Loucy (cell line): ENCODE measurements at regions not wholly inside any gene's neighbourhood (a gene's known extent, or its start where the extent isn't known, plus 50 kb on each side); places are given as distances from the start of the nearest gene placed in this dataset.

Experiments used
- H2AFZ ChIP-seq: fragments of 200-600 bp; sonication (generic); 2 replicates; pipeline ENCODE4 v1.6.0; 2016; ENCODE audit warnings: antibody characterized with exemption, mild to moderate bottlenecking, low read length, moderate library complexity
- H3F3A ChIP-seq: fragments of 200-600 bp; 2 replicates; pipeline ENCODE4 v1.6.0; 2016; ENCODE audit warnings: antibody characterized with exemption, low read depth, mild to moderate bottlenecking
- H3K27me3 ChIP-seq: fragments of 200-600 bp; sonication (generic); 2 replicates; pipeline ENCODE4 v1.6.1; 2014; ENCODE audit warnings: low read length, mild to moderate bottlenecking; ENCODE audit not compliant: insufficient read depth, poor library complexity, severe bottlenecking
- H3K36me3 ChIP-seq: fragments of 200-600 bp; sonication (generic); 2 replicates; pipeline ENCODE4 v1.6.1; 2016; ENCODE audit warnings: low read length; ENCODE audit not compliant: insufficient read depth
- H3K4me1 ChIP-seq: fragments of 200-600 bp; sonication (generic); 2 replicates; pipeline ENCODE4 v1.5.1; 2014; ENCODE audit warnings: low read length, mild to moderate bottlenecking; ENCODE audit not compliant: insufficient read depth, poor library complexity, severe bottlenecking
- H3K4me2 ChIP-seq: fragments of 200-600 bp; sonication (generic); 2 replicates; pipeline ENCODE4 v1.6.0; 2014; ENCODE audit warnings: antibody characterized with exemption, low read length, low read depth, mild to moderate bottlenecking; ENCODE audit not compliant: poor library complexity, severe bottlenecking
- H3K4me3 ChIP-seq: fragments of 200-600 bp; sonication (generic); 2 replicates; pipeline ENCODE4 v1.5.1; 2014; ENCODE audit warnings: low read length, mild to moderate bottlenecking, mixed read lengths; ENCODE audit not compliant: poor library complexity, severe bottlenecking
- H3K79me2 ChIP-seq: fragments of 200-600 bp; sonication (generic); 2 replicates; pipeline ENCODE4 v1.6.1; 2014; ENCODE audit warnings: low read length; ENCODE audit not compliant: insufficient read depth
- H3K9ac ChIP-seq: fragments of 200-600 bp; sonication (generic); 2 replicates; pipeline ENCODE4 v1.6.0; 2014; ENCODE audit warnings: mild to moderate bottlenecking, low read depth, low read length, moderate library complexity; ENCODE audit not compliant: poor library complexity, severe bottlenecking
- H3K9me2 ChIP-seq: fragments of 200-600 bp; sonication (generic); replicated peaks from 2 replicates; pipeline ENCODE4 v1.6.1; 2016; ENCODE audit warnings: low read depth, low read length, mixed read lengths
- H3K9me3 ChIP-seq: fragments of 200-600 bp; sonication (generic); 2 replicates; pipeline ENCODE4 v1.6.1; 2014; ENCODE audit warnings: mild to moderate bottlenecking, antibody characterized with exemption, low read length, low read depth; ENCODE audit not compliant: insufficient read depth
- H4K20me1 ChIP-seq: fragments of 200-600 bp; sonication (generic); 2 replicates; pipeline ENCODE4 v1.6.0; 2014; ENCODE audit warnings: antibody characterized with exemption, low read length, mild to moderate bottlenecking; ENCODE audit not compliant: insufficient read depth, poor library complexity, severe bottlenecking
- CTCF ChIP-seq: fragments of 200-600 bp; sonication (generic); conservative IDR thresholded peaks from 2 replicates; pipeline ENCODE4 v1.5.1; 2014; ENCODE audit warnings: mild to moderate bottlenecking, antibody characterized with exemption, low read length
- EZH2phosphoT487 ChIP-seq: fragments of 200-600 bp; IDR thresholded peaks from 2 replicates; pipeline ENCODE4 v1.6.1; 2018; ENCODE audit warnings: antibody characterized with exemption, mild to moderate bottlenecking, moderate library complexity, borderline replicate concordance

- Histone ChIP-seq H3K4me2 (no peak overlapping the region), H3F3A (no peaks in the 10 kb centered on the region), H4K20me1 (no peaks in the 10 kb centered on the region), H3K9ac (no peak overlapping the region), H3K27me3 (no peaks in the 10 kb centered on the region), H3K9me3 (peaks cover 14% of the 10 kb centered on the region), H3K4me3 (no peak overlapping the region), H3K36me3 (no peaks in the 10 kb centered on the region), H3K9me2 (no peaks in the 10 kb centered on the region), H3K79me2 (no peaks in the 10 kb centered on the region), H2AFZ (no peak overlapping the region), H3K4me1 (no peaks in the 10 kb centered on the region)
- TF ChIP-seq EZH2phosphoT487 (no peak), CTCF (no peak)
Observed at GRCh38 chr10:31158011-31158658, 126.5 kb upstream of the ZNF438 start.

GRCh38 chr10:31166606-31167005 lies 134.9 kb upstream of the ZNF438 start:
- H3K9ac ChIP-seq: no peak overlapping the region
- H3K4me1 ChIP-seq: no peaks in the 10 kb centered on the region
- TF ChIP-seq EZH2phosphoT487 (no peak), CTCF (no peak)
- H3K9me2 ChIP-seq: no peaks in the 10 kb centered on the region
- no peaks in the 10 kb centered on the region for H3K79me2 ChIP-seq
- no peaks in the 10 kb centered on the region for H3K27me3 ChIP-seq
- no peak overlapping the region for H3K4me2 ChIP-seq
- H4K20me1 ChIP-seq: no peaks in the 10 kb centered on the region
- H3K36me3 ChIP-seq: no peaks in the 10 kb centered on the region
- H3K9me3 ChIP-seq: peaks cover 3% of the 10 kb centered on the region
- no peak overlapping the region for H2AFZ ChIP-seq
- H3F3A ChIP-seq: no peaks in the 10 kb centered on the region
- no peak overlapping the region for H3K4me3 ChIP-seq

- H3K36me3 ChIP-seq: no peaks in the 10 kb centered on the region
- H3F3A ChIP-seq: no peaks in the 10 kb centered on the region
- no peaks in the 10 kb centered on the region for H3K4me1 ChIP-seq
- H4K20me1 ChIP-seq: no peaks in the 10 kb centered on the region
- H3K4me3 ChIP-seq: no peak overlapping the region
- no peak overlapping the region for H3K9ac ChIP-seq
- H3K4me2 ChIP-seq: no peak overlapping the region
- H3K27me3 ChIP-seq: no peaks in the 10 kb centered on the region
- no peaks in the 10 kb centered on the region for H3K79me2 ChIP-seq
- no peaks in the 10 kb centered on the region for H3K9me2 ChIP-seq
- no peaks in the 10 kb centered on the region; the same call in 1 of the 2 replicates for H3K9me3 ChIP-seq
- no peak overlapping the region for H2AFZ ChIP-seq
- TF ChIP-seq EZH2phosphoT487 (no peak), CTCF (no peak)
Observed at GRCh38 chr10:31170636-31171035, 139.0 kb upstream of the ZNF438 start.
